Body of pancreas (tissue), 4 donors: ENCODE measurements at regions not wholly inside any gene's neighbourhood (a gene's known extent, or its start where the extent isn't known, plus 50 kb on each side); places are given as distances from the start of the nearest gene placed in this dataset.
"Not testable (repeated sequence)": the region's sequence is repeated elsewhere in the genome, so short reads cannot be mapped to it uniquely, and the experiment has no call there.

Experiments
- ATAC-seq: fragments of 150-250 bp; one replicate; pipeline ENCODE4 v1.9.1; 2016
- DNase-seq, 4 donors: peaks; one replicate each; pipeline ENCODE4 v3.0.0-alpha.2; 2019
- H3K27ac ChIP-seq, 4 donors: fragments of 200-600 bp; sonication (generic); 1 replicate in 3 of 4; 2 replicates in 1 of 4; pipeline versions ENCODE4 v1.5.1 to v1.6.1; 2016 to 2019; ENCODE audit warnings: mild to moderate bottlenecking in 1 of 4, mixed read lengths in 1 of 4, moderate library complexity in 1 of 4
- H3K27me3 ChIP-seq, 2 donors: fragments of 200-600 bp; sonication (generic); one replicate each; pipeline ENCODE4 v1.6.0; 2016; ENCODE audit warnings: mild to moderate bottlenecking in 1 of 2
- H3K36me3 ChIP-seq, 2 donors: fragments of 200-600 bp; sonication (generic); replicated peaks in 1 of 2; 2 replicates each; pipeline ENCODE4 v1.5.1; 2016; ENCODE audit warnings: low read depth in 2 of 2; ENCODE audit not compliant: insufficient read depth in 1 of 2
- H3K4me1 ChIP-seq: fragments of 200-600 bp; sonication (generic); one replicate; pipeline ENCODE4 v1.6.0; 2016
- H3K4me3 ChIP-seq, 2 donors: fragments of 200-600 bp; sonication (generic); 1 replicate in 1 of 2; 2 replicates in 1 of 2; pipeline ENCODE4 v1.5.1; 2016 to 2019
- H3K9me3 ChIP-seq, 3 donors: fragments of 200-600 bp; sonication (generic); 1 replicate in 2 of 3; 2 replicates in 1 of 3; pipeline ENCODE4 v1.5.1; 2016
- CTCF ChIP-seq, 7 experiments: fragments of 450-650 bp in 4 of 7; fragments of 200-600 bp in 3 of 7; sonication (generic) in 3 of 7; IDR thresholded peaks; one replicate each; pipeline ENCODE4 v1.5.1; 2016 to 2019; ENCODE audit warnings: antibody characterized with exemption in 7 of 7
- POLR2A ChIP-seq, 3 donors: fragments of 450-650 bp; IDR thresholded peaks; one replicate each; pipeline ENCODE4 v1.6.1; 2016; ENCODE audit warnings: antibody characterized with exemption in 3 of 3, mild to moderate bottlenecking in 2 of 3
- WGBS, 2 donors: methylation state at CpG; one replicate each; pipeline ENCODE4 v1.1.5; 2017; 5-methylcytosine and 5-hydroxymethylcytosine counted together
- intact Hi-C: fragments of 100-400 bp; cut with DNase I; formaldehyde crosslinking; loops from one replicate; pipeline ENCODE4 v1.15.1; 2023

GRCh38 chr5:71789746-71790145 lies 70.7 kb downstream of the CARTPT start:
- Histone ChIP-seq H3K4me3 (no peak overlapping the region), H3K36me3 (no peaks in the 10 kb centered on the region), H3K27ac (no peak overlapping the region), H3K27me3 (peaks cover 0 to 3% of the 10 kb centered on the region in 2 donors), H3K9me3 (no peaks in the 10 kb centered on the region), H3K4me1 (no peaks in the 10 kb centered on the region)
- intact Hi-C loops, result loop anchor here (10.0 kb wide), 2 partner anchors 235 to 515 kb away; no protein-coding TSS in a partner anchor
- no peak for DNase-seq
- 71 to 100% methylated on average over 1 to 4 of the region's 4 CpGs for WGBS, 2 donors
- TF ChIP-seq CTCF (IDR thresholded peaks at IDR 0.05), result no peak
- TF ChIP-seq POLR2A (IDR thresholded peaks at IDR 0.05), result no peak
- ATAC-seq, result no peak

GRCh38 chr5:71790433-71790832 lies 71.4 kb downstream of the CARTPT start:
- 52 to 54% methylated on average over 5 to 7 of the region's 7 CpGs for WGBS, 2 donors
- no peak for DNase-seq
- H3K9me3 ChIP-seq, result no peaks in the 10 kb centered on the region
- H3K27me3 ChIP-seq, result peaks cover 0 to 3% of the 10 kb centered on the region in 2 donors
- no peak overlapping the region for H3K4me3 ChIP-seq
- ATAC-seq, result no peak
- no peak overlapping the region for H3K27ac ChIP-seq
- TF ChIP-seq POLR2A (IDR thresholded peaks at IDR 0.05) (no peak), CTCF (IDR thresholded peaks at IDR 0.05) (no peak)
- no peaks in the 10 kb centered on the region for H3K36me3 ChIP-seq
- intact Hi-C loops, result no loop called here
- H3K4me1 ChIP-seq, result no peaks in the 10 kb centered on the region

GRCh38 chr5:71792041-71792440 lies 73.0 kb downstream of the CARTPT start:
- intact Hi-C loops, DNase-seq, ATAC-seq, H3K27ac ChIP-seq, H3K4me3 ChIP-seq, H3K9me3 ChIP-seq, H3K36me3 ChIP-seq, H3K4me1 ChIP-seq, H3K27me3 ChIP-seq: not testable (repeated sequence)
- WGBS, 2 donors, result 76 to 85% methylated on average over 2 of the region's 2 CpGs

GRCh38 chr5:71794061-71794695 lies 75.1 kb downstream of the CARTPT start:
- H3K4me1 ChIP-seq, result no peaks in the 10 kb centered on the region
- peaks cover 0 to 2% of the 10 kb centered on the region in 2 donors for H3K27me3 ChIP-seq
- WGBS, 2 donors, result 91 to 100% methylated on average over 5 to 20 of the region's 37 CpGs
- no peak for DNase-seq
- no peak overlapping the region for H3K4me3 ChIP-seq
- H3K27ac ChIP-seq, result no peak overlapping the region
- intact Hi-C loops, result no loop called here
- no peaks in the 10 kb centered on the region for H3K36me3 ChIP-seq
- H3K9me3 ChIP-seq, result no peaks in the 10 kb centered on the region
- no peak for ATAC-seq
- TF ChIP-seq POLR2A (IDR thresholded peaks at IDR 0.05) (no peak), CTCF (IDR thresholded peaks at IDR 0.05) (no peak)

- intact Hi-C loops, result no loop called here
- no peaks in the 10 kb centered on the region for H3K27me3 ChIP-seq
- no peaks in the 10 kb centered on the region for H3K9me3 ChIP-seq
- WGBS, 2 donors, result 44 to 51% methylated on average over 4 of the region's 4 CpGs
- no peaks in the 10 kb centered on the region for H3K36me3 ChIP-seq
- no peak overlapping the region for H3K27ac ChIP-seq
- ATAC-seq, result no peak
- DNase-seq, result no peak
- no peak for TF ChIP-seq CTCF (IDR thresholded peaks at IDR 0.05)
- TF ChIP-seq POLR2A (IDR thresholded peaks at IDR 0.05), result no peak
- no peaks in the 10 kb centered on the region for H3K4me1 ChIP-seq
- H3K4me3 ChIP-seq, result no peak overlapping the region
These were observed 83.6 kb downstream of the CARTPT start for GRCh38 chr5:71802673-71803072.
